ENCODE measurements at regions not wholly inside any gene's neighbourhood (a gene's known extent, or its start where the extent isn't known, plus 50 kb on each side); places are given as distances from the start of the nearest gene placed in this dataset.

DNA sequence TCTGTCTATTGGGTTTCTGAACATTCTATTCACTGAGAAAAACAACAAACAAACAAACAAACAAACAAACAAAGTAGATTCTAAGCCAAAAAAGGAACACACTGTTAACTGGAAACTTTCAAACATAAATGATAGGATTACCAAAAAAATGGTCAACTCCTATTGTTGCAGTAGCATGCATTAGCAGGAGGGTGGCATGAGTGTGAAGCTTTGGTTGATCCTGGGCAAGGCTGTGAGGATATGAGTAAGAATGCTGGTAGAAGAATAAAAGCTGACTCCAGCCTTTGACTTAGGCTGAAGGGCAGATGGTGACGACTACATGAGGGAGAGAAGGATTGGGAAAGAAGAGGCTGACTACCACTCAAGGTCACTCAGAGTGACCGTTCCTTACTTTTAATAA lies 810.3 kb downstream of the VGLL3 start:
- peak; percentile 4 for DNase-seq (ENCODE audit: low spot score)
- POLR2A ChIA-PET (ENCODE audit: low non-redundant PET): no interaction called here
- CTCF ChIA-PET: no interaction called here
- H3K27ac ChIP-seq: no peak overlapping the region
- TF ChIP-seq CTCF (conservative IDR thresholded peaks at IDR 0.05; ENCODE audit: low read depth): 0 out of 2 replicates have a peak, but pooled peaks have one; percentile 11

DNA sequence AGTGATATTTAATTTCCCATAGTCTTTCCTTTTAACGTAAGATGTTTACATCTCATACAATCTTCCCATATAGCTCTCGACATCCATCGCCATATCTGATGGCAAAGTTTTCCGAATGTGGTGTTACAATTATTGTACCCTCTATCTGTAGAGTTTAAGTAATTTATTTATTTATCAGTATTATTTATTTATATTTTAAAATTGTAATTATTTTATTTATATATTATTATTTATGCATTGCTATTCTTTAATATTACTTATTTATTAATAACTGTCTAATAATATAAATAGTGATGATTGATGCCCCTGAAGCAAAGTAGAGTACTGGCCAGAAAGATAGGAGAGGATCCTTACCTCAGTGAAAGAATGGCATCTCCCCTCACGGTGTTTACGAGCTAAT lies 812.9 kb downstream of the VGLL3 start:
- no peak overlapping the region for H3K27ac ChIP-seq
- ChIA-PET POLR2A (ENCODE audit: low non-redundant PET) (no interaction called here), CTCF (no interaction called here)
- no peak for TF ChIP-seq CTCF (conservative IDR thresholded peaks at IDR 0.05; ENCODE audit: low read depth)
- no peak for DNase-seq (ENCODE audit: low spot score)

GRCh38 chr3:86176445-86176784 lies 814.5 kb downstream of the VGLL3 start:
- ChIA-PET POLR2A (ENCODE audit: low non-redundant PET) (no interaction called here), CTCF (no interaction called here)
- no peak for TF ChIP-seq CTCF (conservative IDR thresholded peaks at IDR 0.05; ENCODE audit: low read depth)
- no peak overlapping the region for H3K27ac ChIP-seq
- DNase-seq (ENCODE audit: low spot score): no peak

- CTCF ChIA-PET: no interaction called here
- no peak for TF ChIP-seq CTCF (conservative IDR thresholded peaks at IDR 0.05; ENCODE audit: low read depth)
- no peak for DNase-seq (ENCODE audit: low spot score)
- POLR2A ChIA-PET (ENCODE audit: low non-redundant PET): no interaction called here
- no peak overlapping the region for H3K27ac ChIP-seq
These were observed 815.1 kb downstream of the VGLL3 start for GRCh38 chr3:86175593-86176444.

DNA sequence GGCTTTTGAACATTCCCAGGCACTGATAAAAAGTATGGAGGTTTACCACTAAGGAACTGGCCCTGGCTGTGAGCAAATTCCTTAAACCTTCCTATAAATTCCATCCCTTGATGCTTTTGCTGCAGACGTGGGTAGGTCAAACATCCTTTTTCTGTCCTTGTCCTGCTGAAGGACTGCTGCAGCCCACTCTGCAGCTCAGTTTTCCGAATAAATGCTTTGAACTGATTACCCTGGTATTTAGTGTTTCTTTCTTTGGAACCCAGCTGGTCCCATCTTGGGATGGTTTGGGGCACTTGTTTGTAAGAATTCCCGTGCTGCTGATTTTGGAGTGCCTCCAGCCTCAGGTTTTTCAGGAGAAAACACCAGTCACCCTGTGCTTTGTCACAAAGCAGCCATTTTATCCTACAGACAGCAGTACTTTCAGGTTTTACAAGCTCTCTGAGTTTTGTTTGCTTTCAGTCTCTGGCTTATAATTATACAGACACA lies 815.9 kb downstream of the VGLL3 start:
- no peak for TF ChIP-seq CTCF (conservative IDR thresholded peaks at IDR 0.05; ENCODE audit: low read depth)
- no peak overlapping the region for H3K27ac ChIP-seq
- CTCF ChIA-PET: no interaction called here
- POLR2A ChIA-PET (ENCODE audit: low non-redundant PET): no interaction called here
- DNase-seq (ENCODE audit: low spot score): no peak

- POLR2A ChIA-PET (ENCODE audit: low non-redundant PET): no interaction called here
- no peak for DNase-seq (ENCODE audit: low spot score)
- CTCF ChIA-PET: no interaction called here
- no peak for TF ChIP-seq CTCF (conservative IDR thresholded peaks at IDR 0.05; ENCODE audit: low read depth)
- H3K27ac ChIP-seq: no peak overlapping the region
These were observed 817.5 kb downstream of the VGLL3 start for GRCh38 chr3:86173401-86173800.

Data from RWPE1 (cell line).